Naive thymus-derived CD8-positive, alpha-beta T cell (primary cell): ENCODE measurements at regions not wholly inside any gene's neighbourhood (a gene's known extent, or its start where the extent isn't known, plus 50 kb on each side); places are given as distances from the start of the nearest gene placed in this dataset.
A peak's percentile ranks its signal among the peaks of the same experiment; 100 is the strongest.
"Not testable (repeated sequence)": the region's sequence is repeated elsewhere in the genome, so short reads cannot be mapped to it uniquely, and the experiment has no call there.

Source experiments
- ATAC-seq, 2 donors: fragments of 150-1000 bp; cut with Tn5 transposase in 1 of 2; sonication (Bioruptor Pico), chemical (Tn5 transposase) in 1 of 2; 1 replicate in 1 of 2; 2 replicates in 1 of 2; pipeline ENCODE4 v1.10.0; 2021; ENCODE audit warnings: mild to moderate bottlenecking in 2 of 2, moderate library complexity in 2 of 2
- POLR2A ChIA-PET: fragments of 350-600 bp; sonication (Branson Sonifier 250); formaldehyde crosslinking; loops from one replicate; lab custom pipeline; 2021; ENCODE audit warnings: antibody characterized with exemption; lab: Charles Lee
- DNase-seq, 10 donors: peaks; one replicate each; pipeline versions ENCODE4 v3.0.0 to v3.0.0-alpha.2; 2020 to 2022
- H3K27ac Mint-ChIP-seq, 10 donors: one replicate each; pipeline ENCODE4 v1.8.0; 2020 to 2022; ENCODE audit warnings: mild to moderate bottlenecking in 10 of 10, mixed read lengths in 10 of 10, moderate library complexity in 4 of 10, inconsistent platforms in 1 of 10
- H3K27me3 Mint-ChIP-seq, 5 donors: one replicate each; pipeline ENCODE4 v1.8.0; 2021 to 2022; ENCODE audit warnings: mixed read lengths in 5 of 5
- H3K36me3 Mint-ChIP-seq, 3 donors: one replicate each; pipeline ENCODE4 v1.8.0; 2020 to 2022; ENCODE audit warnings: mixed read lengths in 3 of 3, mild to moderate bottlenecking in 2 of 3, inconsistent platforms in 1 of 3
- H3K4me1 Mint-ChIP-seq, 4 donors: one replicate each; pipeline ENCODE4 v1.8.0; 2021 to 2022; ENCODE audit warnings: mixed read lengths in 4 of 4
- H3K4me3 Mint-ChIP-seq, 10 donors: one replicate each; pipeline ENCODE4 v1.8.0; 2020 to 2022; ENCODE audit warnings: mild to moderate bottlenecking in 10 of 10, mixed read lengths in 10 of 10, moderate library complexity in 6 of 10, inconsistent platforms in 1 of 10
- H3K9me3 Mint-ChIP-seq, 9 donors: one replicate each; pipeline ENCODE4 v1.8.0; 2020 to 2022; ENCODE audit warnings: mixed read lengths in 9 of 9, mild to moderate bottlenecking in 3 of 9, inconsistent platforms in 1 of 9, moderate library complexity in 1 of 9

GRCh38 chr1:55296247-55296646, 81.1 kb upstream of the USP24 start:
- POLR2A ChIA-PET, DNase-seq, H3K36me3 Mint-ChIP-seq, H3K4me3 Mint-ChIP-seq, H3K4me1 Mint-ChIP-seq, H3K27me3 Mint-ChIP-seq, H3K27ac Mint-ChIP-seq, ATAC-seq: not testable (repeated sequence)
- H3K9me3 Mint-ChIP-seq: peaks cover 0 to 18% (median 4%) of the 10 kb centered on the region in 9 donors

GRCh38 chr1:55289614-55290013, 74.5 kb upstream of the USP24 start:
- POLR2A ChIA-PET: no interaction called here
- no peak overlapping the region for H3K27ac Mint-ChIP-seq
- H3K36me3 Mint-ChIP-seq: no peaks in the 10 kb centered on the region

GRCh38 chr1:55289042-55289441, 73.9 kb upstream of the USP24 start:
- Mint-ChIP-seq H3K4me3 (no peak overlapping the region), H3K9me3 (no peaks in the 10 kb centered on the region), H3K27me3 (peaks cover 0 to 13% (median 5%) of the 10 kb centered on the region in 5 donors), H3K27ac (no peak overlapping the region), H3K36me3 (no peaks in the 10 kb centered on the region), H3K4me1 (peaks cover 0 to 4% (median 0%) of the 10 kb centered on the region in 4 donors)
- ATAC-seq (no peak), DNase-seq (no peak)
- POLR2A ChIA-PET: no interaction called here

More at GRCh38 chr1:55289614-55290013, 74.5 kb upstream of the USP24 start:
- Mint-ChIP-seq H3K4me1 (peaks cover 0 to 4% (median 0%) of the 10 kb centered on the region in 4 donors), H3K27me3 (peaks cover 0 to 13% (median 5%) of the 10 kb centered on the region in 5 donors), H3K9me3 (peaks cover 0 to under 1% (median 0%) of the 10 kb centered on the region in 9 donors), H3K4me3 (no peak overlapping the region)
- ATAC-seq (no peak), DNase-seq (no peak)

GRCh38 chr1:55288245-55288644, 73.1 kb upstream of the USP24 start:
- ATAC-seq (no peak), DNase-seq (no peak)
- Mint-ChIP-seq H3K4me1 (peaks cover 0 to 4% (median 0%) of the 10 kb centered on the region in 4 donors), H3K36me3 (no peaks in the 10 kb centered on the region), H3K27ac (no peak overlapping the region), H3K27me3 (peaks cover 0 to 9% (median 2%) of the 10 kb centered on the region in 5 donors), H3K9me3 (no peaks in the 10 kb centered on the region), H3K4me3 (no peak overlapping the region)
- POLR2A ChIA-PET: no interaction called here

- Mint-ChIP-seq H3K27ac (no peak overlapping the region), H3K36me3 (no peaks in the 10 kb centered on the region), H3K9me3 (no peaks in the 10 kb centered on the region), H3K4me1 (peaks cover 0 to 4% (median 0%) of the 10 kb centered on the region in 4 donors), H3K27me3 (peaks cover 0 to 9% (median 2%) of the 10 kb centered on the region in 5 donors), H3K4me3 (no peak overlapping the region)
- DNase-seq (no peak), ATAC-seq (no peak)
- POLR2A ChIA-PET: no interaction called here
These were observed 72.6 kb upstream of the USP24 start for GRCh38 chr1:55287723-55288122.

GRCh38 chr1:55286856-55287602, 71.9 kb upstream of the USP24 start:
- no peak for DNase-seq
- no peak for ATAC-seq
- Mint-ChIP-seq H3K4me1 (peaks cover 0 to 4% (median 0%) of the 10 kb centered on the region in 4 donors), H3K27me3 (peaks cover 0 to 9% (median 2%) of the 10 kb centered on the region in 5 donors), H3K9me3 (no peaks in the 10 kb centered on the region), H3K27ac (peak overlapping the region in 1 of 10 donors; percentile 49), H3K36me3 (no peaks in the 10 kb centered on the region), H3K4me3 (no peak overlapping the region)
- POLR2A ChIA-PET: no interaction called here

- H3K4me1 Mint-ChIP-seq: peaks cover 0 to 4% (median 0%) of the 10 kb centered on the region in 4 donors
- ATAC-seq (no peak), DNase-seq (no peak)
- H3K27me3 Mint-ChIP-seq: peaks cover 0 to 9% (median 2%) of the 10 kb centered on the region in 5 donors
- POLR2A ChIA-PET: no interaction called here
- no peaks in the 10 kb centered on the region for H3K9me3 Mint-ChIP-seq
- H3K36me3 Mint-ChIP-seq: no peaks in the 10 kb centered on the region
- no peak overlapping the region for H3K4me3 Mint-ChIP-seq
- no peak overlapping the region for H3K27ac Mint-ChIP-seq
These were observed 70.7 kb upstream of the USP24 start for GRCh38 chr1:55285834-55286233.

- Mint-ChIP-seq H3K4me3 (no peak overlapping the region), H3K9me3 (no peaks in the 10 kb centered on the region), H3K27ac (no peak overlapping the region), H3K36me3 (no peaks in the 10 kb centered on the region), H3K4me1 (peaks cover 0 to 4% (median 0%) of the 10 kb centered on the region in 4 donors), H3K27me3 (peaks cover 0 to 9% (median 2%) of the 10 kb centered on the region in 5 donors)
- POLR2A ChIA-PET: no interaction called here
- DNase-seq: no peak
- no peak for ATAC-seq
These were observed 69.7 kb upstream of the USP24 start for GRCh38 chr1:55284856-55285255.

GRCh38 chr1:55282058-55282457, 66.9 kb upstream of the USP24 start:
- Mint-ChIP-seq H3K27ac (no peak overlapping the region), H3K27me3 (peaks cover 0 to 5% (median 4%) of the 10 kb centered on the region in 5 donors), H3K36me3 (no peaks in the 10 kb centered on the region), H3K4me3 (no peak overlapping the region), H3K9me3 (no peaks in the 10 kb centered on the region), H3K4me1 (peaks cover 3 to 10% (median 6%) of the 10 kb centered on the region in 4 donors)
- no peak for DNase-seq
- POLR2A ChIA-PET: interaction anchor here (0.6 kb wide), 1 partner anchor 69 kb away, joined by 3 read pairs; no protein-coding TSS in a partner anchor
- no peak for ATAC-seq

- H3K4me1 Mint-ChIP-seq: peaks cover 3 to 10% (median 7%) of the 10 kb centered on the region in 4 donors
- no peak overlapping the region for H3K4me3 Mint-ChIP-seq
- H3K9me3 Mint-ChIP-seq: no peaks in the 10 kb centered on the region
- POLR2A ChIA-PET: no interaction called here
- H3K27me3 Mint-ChIP-seq: peaks cover 0 to 5% (median 4%) of the 10 kb centered on the region in 5 donors
- ATAC-seq: no peak
- H3K36me3 Mint-ChIP-seq: no peaks in the 10 kb centered on the region
- DNase-seq: no peak
- no peak overlapping the region for H3K27ac Mint-ChIP-seq
These were observed 65.6 kb upstream of the USP24 start for GRCh38 chr1:55280731-55281130.

- no peaks in the 10 kb centered on the region for H3K9me3 Mint-ChIP-seq
- H3K4me3 Mint-ChIP-seq: no peak overlapping the region
- DNase-seq (no peak), ATAC-seq (no peak)
- peaks cover 0 to 2% (median 0%) of the 10 kb centered on the region in 5 donors for H3K27me3 Mint-ChIP-seq
- POLR2A ChIA-PET: no interaction called here
- no peak overlapping the region for H3K27ac Mint-ChIP-seq
- no peaks in the 10 kb centered on the region for H3K36me3 Mint-ChIP-seq
- H3K4me1 Mint-ChIP-seq: peaks cover 3 to 13% (median 7%) of the 10 kb centered on the region in 4 donors
These were observed 64.5 kb upstream of the USP24 start for GRCh38 chr1:55279627-55280026.

GRCh38 chr1:55278378-55278777, 63.2 kb upstream of the USP24 start:
- no peaks in the 10 kb centered on the region for H3K36me3 Mint-ChIP-seq
- POLR2A ChIA-PET: interaction anchor here (2.7 kb wide), 1 partner anchor 136 kb away, joined by 8 read pairs; no protein-coding TSS in a partner anchor
- H3K27me3 Mint-ChIP-seq: peaks cover 0 to 2% (median 0%) of the 10 kb centered on the region in 5 donors
- H3K9me3 Mint-ChIP-seq: no peaks in the 10 kb centered on the region
- H3K27ac Mint-ChIP-seq: no peak overlapping the region
- DNase-seq (no peak), ATAC-seq (no peak)
- peaks cover 5 to 17% (median 12%) of the 10 kb centered on the region in 4 donors for H3K4me1 Mint-ChIP-seq
- no peak overlapping the region for H3K4me3 Mint-ChIP-seq

GRCh38 chr1:55277377-55278130, 62.4 kb upstream of the USP24 start:
- ATAC-seq: peak; percentile 98 to 99
- no peaks in the 10 kb centered on the region for H3K9me3 Mint-ChIP-seq
- H3K4me3 Mint-ChIP-seq: peak overlapping the region in 2 of 10 donors; percentile 6 to 8
- POLR2A ChIA-PET: interaction anchor here (2.7 kb wide), 1 partner anchor 135 kb away, joined by 8 read pairs; no protein-coding TSS in a partner anchor
- peaks cover 0 to 2% (median 0%) of the 10 kb centered on the region in 5 donors for H3K27me3 Mint-ChIP-seq
- peak overlapping the region in 7 of 10 donors; percentile 16 to 82 (median 66) for H3K27ac Mint-ChIP-seq
- no peaks in the 10 kb centered on the region for H3K36me3 Mint-ChIP-seq
- DNase-seq: peak; percentile 58 to 87 (median 72)
- peaks cover 5 to 21% (median 13%) of the 10 kb centered on the region in 4 donors for H3K4me1 Mint-ChIP-seq
